ENCODE measurements at regions not wholly inside any gene's neighbourhood (a gene's known extent, or its start where the extent isn't known, plus 50 kb on each side); places are given as distances from the start of the nearest gene placed in this dataset.
"Not testable (repeated sequence)": the region's sequence is repeated elsewhere in the genome, so short reads cannot be mapped to it uniquely, and the experiment has no call there.

DNA sequence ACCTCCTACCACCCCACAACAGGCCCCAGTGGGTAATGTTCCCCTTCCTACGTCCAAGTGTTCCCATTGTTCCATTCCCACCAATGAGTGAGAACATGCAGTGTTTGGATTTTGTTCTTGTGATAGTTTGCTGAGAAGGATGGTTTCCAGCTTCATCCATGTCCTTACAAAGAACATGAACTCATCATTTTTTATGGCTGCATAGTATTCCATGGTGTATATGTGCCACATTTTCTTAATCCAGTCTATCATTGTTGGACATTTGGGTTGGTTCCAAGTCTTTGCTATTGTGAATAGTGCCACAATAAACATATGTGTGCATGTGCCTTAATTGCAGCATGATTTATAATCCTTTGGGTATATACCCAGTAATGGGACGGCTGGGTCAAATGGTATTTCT lies 81.6 kb downstream of the P2RY10 start:
- not testable (repeated sequence) for DNase-seq (ENCODE audit: low read depth in 2 of 3, low spot score in 2 of 3)

GRCh38 chrX:79035421-79035820 lies 90.2 kb downstream of the P2RY10 start:
- DNase-seq (ENCODE audit: low read depth in 2 of 3, low spot score in 2 of 3), result no peak

DNA sequence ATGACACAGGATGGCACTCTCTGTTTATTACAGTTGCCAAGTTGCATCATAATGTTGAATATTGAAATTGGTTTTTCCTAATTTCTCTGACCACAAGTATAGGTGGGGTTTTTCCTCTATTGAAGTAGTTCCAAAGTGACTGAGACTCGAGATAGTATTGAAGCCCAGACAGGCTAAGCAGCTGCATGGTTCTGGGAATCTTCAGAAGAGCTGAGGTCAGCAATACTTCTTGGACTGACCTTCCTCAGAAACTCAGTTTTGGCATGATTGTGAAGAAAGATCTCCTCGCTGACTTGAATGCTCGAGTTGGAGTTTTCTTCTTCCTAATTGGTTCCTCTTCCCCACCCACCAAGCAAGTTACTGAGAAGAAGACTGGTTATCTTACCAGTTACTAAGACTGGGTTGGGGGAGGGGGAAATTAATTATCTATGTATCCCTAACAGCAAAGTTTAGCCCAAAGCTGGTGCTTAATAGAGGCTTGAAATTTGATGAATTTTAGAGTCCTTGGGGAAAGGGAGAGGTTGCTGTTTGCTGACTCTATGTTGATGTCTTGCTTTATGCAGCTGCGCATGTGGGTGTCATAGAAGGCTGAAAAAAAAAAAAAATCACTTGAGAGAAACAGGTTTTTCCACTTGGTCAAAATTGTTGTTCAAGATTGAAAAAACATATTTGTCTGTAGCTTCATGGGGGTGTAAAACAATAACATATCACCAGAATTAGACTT lies 91.1 kb downstream of the P2RY10 start:
- DNase-seq (ENCODE audit: low read depth in 2 of 3, low spot score in 2 of 3), result no peak

GRCh38 chrX:79065696-79066095 lies 78.8 kb upstream of the GPR174 start:
- DNase-seq (ENCODE audit: low read depth in 2 of 3, low spot score in 2 of 3), result peak in 1 of 3 donors; percentile 5

DNA sequence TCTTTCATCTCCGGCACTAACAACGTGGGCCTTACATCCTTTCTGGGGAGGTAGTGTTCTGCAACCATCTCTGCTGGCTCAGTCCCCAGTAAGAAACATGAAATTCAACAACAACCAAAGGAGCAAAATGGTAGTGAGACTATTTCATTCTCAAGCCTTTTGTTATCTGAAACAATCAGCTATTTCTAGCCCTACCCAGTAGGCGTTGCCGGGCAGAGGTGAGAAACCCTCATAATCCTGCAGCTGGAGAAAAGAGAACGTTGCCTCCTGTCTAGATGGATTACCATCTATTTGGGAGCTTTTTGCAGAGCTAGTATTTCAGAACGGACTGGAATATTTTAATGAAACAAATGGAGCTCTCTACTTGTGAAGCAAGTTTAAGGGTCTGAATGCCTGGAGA lies 66.4 kb upstream of the GPR174 start:
- no peak for DNase-seq (ENCODE audit: low read depth in 2 of 3, low spot score in 2 of 3)

GRCh38 chrX:79079477-79079876 lies 65.0 kb upstream of the GPR174 start:
- DNase-seq (ENCODE audit: low read depth in 2 of 3, low spot score in 2 of 3), result no peak

GRCh38 chrX:79080141-79080540 lies 64.3 kb upstream of the GPR174 start:
- DNase-seq (ENCODE audit: low read depth in 2 of 3, low spot score in 2 of 3), result no peak

DNA sequence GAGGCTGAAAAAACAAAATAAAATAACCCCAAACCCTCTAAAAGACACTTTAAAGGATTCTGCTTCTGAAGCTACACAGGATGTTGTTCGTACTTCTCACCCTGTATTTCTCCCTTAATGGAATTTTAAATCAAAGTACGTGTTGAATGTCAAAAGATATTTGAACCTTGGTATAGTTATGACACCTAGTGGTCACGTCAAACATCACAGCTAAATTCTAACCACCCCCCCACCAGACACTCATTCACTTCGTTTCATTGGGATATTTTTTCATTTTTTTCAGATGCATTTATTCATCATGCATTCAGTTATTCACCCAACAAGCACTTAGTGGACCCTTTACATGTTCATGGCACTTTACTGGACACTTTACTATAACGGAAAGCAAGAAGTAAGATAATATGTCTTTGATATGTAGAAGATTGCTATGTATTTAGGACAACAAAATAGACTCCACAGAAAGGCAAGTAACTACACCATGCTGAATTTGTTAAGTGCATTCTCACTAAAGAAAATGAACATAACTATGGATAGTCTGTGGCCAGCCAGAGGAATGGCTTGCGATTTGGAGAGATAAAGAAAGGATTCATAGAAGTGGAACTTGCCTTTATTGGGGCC lies 62.5 kb upstream of the GPR174 start:
- peak; percentile 25 to 57 (median 37) for DNase-seq (ENCODE audit: low read depth in 2 of 3, low spot score in 2 of 3)

GRCh38 chrX:79082899-79083298 lies 61.6 kb upstream of the GPR174 start:
- no peak for DNase-seq (ENCODE audit: low read depth in 2 of 3, low spot score in 2 of 3)

GRCh38 chrX:79084923-79085322 lies 59.6 kb upstream of the GPR174 start:
- no peak for DNase-seq (ENCODE audit: low read depth in 2 of 3, low spot score in 2 of 3)

DNA sequence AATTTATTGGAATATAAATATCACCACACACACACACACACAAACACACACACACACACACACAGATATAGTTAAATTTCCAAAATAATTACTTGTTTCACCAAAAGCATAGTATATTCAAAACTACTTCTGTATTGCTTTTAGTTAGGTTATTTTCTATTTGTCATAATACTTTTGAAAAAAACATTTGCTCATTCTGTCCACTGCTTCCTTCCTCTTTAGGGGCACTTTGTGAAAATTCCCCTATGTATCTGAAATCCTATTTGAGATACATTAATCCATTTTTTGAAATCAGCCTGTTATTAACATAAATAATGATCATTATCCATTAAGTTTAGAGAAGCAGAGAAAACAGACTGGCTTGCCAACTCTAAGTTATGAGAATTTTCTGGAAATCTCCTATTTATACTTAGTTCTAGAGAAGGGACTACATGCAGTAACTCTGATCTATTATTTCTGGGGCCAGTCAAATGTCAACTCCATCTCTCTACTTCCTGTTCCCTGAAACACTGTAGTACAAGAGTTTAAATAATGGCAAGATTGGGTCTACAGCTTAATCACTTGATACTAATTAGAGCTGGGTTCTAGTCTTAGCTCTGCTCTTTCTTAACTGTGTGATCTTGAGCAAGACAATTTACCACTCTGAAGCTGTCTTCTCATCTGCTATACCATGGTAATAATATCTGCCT lies 54.4 kb upstream of the GPR174 start:
- DNase-seq (ENCODE audit: low read depth in 2 of 3, low spot score in 2 of 3), result no peak

DNA sequence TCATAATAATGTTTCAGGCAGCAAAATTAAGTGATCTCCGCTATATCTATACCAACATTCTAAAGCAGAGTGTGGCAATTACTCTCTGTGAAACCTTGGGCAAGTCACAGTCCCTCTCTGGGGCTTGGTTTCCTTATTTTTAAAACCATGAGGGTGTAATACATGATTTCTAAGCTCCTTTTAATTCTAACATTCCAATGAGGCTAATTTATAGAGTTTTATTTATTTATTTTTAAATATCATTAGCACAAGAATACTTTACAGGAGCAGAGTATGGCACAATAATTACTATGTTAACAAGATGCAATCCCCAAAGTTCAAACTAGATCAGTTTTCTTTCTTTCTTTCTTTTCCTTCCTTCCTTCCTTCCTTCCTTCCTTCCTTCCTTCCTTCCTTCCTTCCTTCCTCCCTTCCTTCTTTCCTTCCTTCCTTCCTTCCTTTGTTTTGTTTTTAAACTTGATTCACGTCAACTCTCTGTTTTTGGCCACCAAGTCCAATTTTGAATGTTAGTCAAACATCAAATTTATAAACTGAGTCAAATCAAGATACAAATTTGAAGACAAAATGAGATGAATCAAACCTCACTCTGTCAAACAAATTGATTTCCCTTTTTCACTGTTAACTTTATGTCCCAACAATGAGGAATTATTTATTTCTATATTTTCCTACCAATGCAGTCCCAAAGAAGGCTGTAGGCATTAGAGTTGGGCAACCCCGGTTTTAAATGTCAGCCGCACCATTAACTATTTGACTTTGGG lies 50.2 kb upstream of the GPR174 start:
- DNase-seq (ENCODE audit: low read depth in 2 of 3, low spot score in 2 of 3), result no peak

All from hematopoietic multipotent progenitor cell (in vitro differentiated cells).